ENCODE measurements at regions not wholly inside any gene's neighbourhood (a gene's known extent, or its start where the extent isn't known, plus 50 kb on each side); places are given as distances from the start of the nearest gene placed in this dataset.

GRCh38 chr10:89887406-89887805, 186.0 kb downstream of the KIF20B start:
- DNase-seq (ENCODE audit: low spot score): no peak

GRCh38 chr10:89887830-89888229, 186.4 kb downstream of the KIF20B start:
- peak; percentile 49 for DNase-seq (ENCODE audit: low spot score)

GRCh38 chr10:89888321-89889070, 187.1 kb downstream of the KIF20B start:
- peak; percentile 84 for DNase-seq (ENCODE audit: low spot score)

- peak; percentile 66 for DNase-seq (ENCODE audit: low spot score)
These were observed 188.2 kb downstream of the KIF20B start for GRCh38 chr10:89889606-89890005.

GRCh38 chr10:89891006-89891535, 189.7 kb downstream of the KIF20B start:
- no peak for DNase-seq (ENCODE audit: low spot score)

- no peak for DNase-seq (ENCODE audit: low spot score)
These were observed 192.7 kb downstream of the KIF20B start for GRCh38 chr10:89894051-89894450.

- no peak for DNase-seq (ENCODE audit: low spot score)
These were observed 199.2 kb downstream of the KIF20B start for GRCh38 chr10:89900554-89900953.

GRCh38 chr10:89901895-89902294, 200.5 kb downstream of the KIF20B start:
- no peak for DNase-seq (ENCODE audit: low spot score)

GRCh38 chr10:89904755-89905154, 203.4 kb downstream of the KIF20B start:
- DNase-seq (ENCODE audit: low spot score): no peak

GRCh38 chr10:89909752-89910151, 208.4 kb downstream of the KIF20B start:
- DNase-seq (ENCODE audit: low spot score): no peak

GRCh38 chr10:89915021-89915420, 213.6 kb downstream of the KIF20B start:
- DNase-seq (ENCODE audit: low spot score): no peak

- no peak for DNase-seq (ENCODE audit: low spot score)
These were observed 214.6 kb downstream of the KIF20B start for GRCh38 chr10:89915968-89916367.

- no peak for DNase-seq (ENCODE audit: low spot score)
These were observed 215.3 kb downstream of the KIF20B start for GRCh38 chr10:89916468-89917215.

GRCh38 chr10:89921403-89921802, 220.0 kb downstream of the KIF20B start:
- DNase-seq (ENCODE audit: low spot score): no peak

- no peak for DNase-seq (ENCODE audit: low spot score)
These were observed 222.3 kb downstream of the KIF20B start for GRCh38 chr10:89923661-89924060.

GRCh38 chr10:89924261-89924660, 222.9 kb downstream of the KIF20B start:
- DNase-seq (ENCODE audit: low spot score): no peak

GRCh38 chr10:89926736-89927135, 225.3 kb downstream of the KIF20B start:
- no peak for DNase-seq (ENCODE audit: low spot score)

GRCh38 chr10:89929282-89930026, 228.1 kb downstream of the KIF20B start:
- no peak for DNase-seq (ENCODE audit: low spot score)

- DNase-seq (ENCODE audit: low spot score): no peak
These were observed 236.1 kb downstream of the KIF20B start for GRCh38 chr10:89937494-89937893.

- DNase-seq (ENCODE audit: low spot score): no peak
These were observed 238.7 kb downstream of the KIF20B start for GRCh38 chr10:89940076-89940475.

- DNase-seq (ENCODE audit: low spot score): no peak
These were observed 240.8 kb downstream of the KIF20B start for GRCh38 chr10:89942217-89942616.

GRCh38 chr10:89944138-89944537, 242.7 kb downstream of the KIF20B start:
- DNase-seq (ENCODE audit: low spot score): no peak

All from pons (tissue), 1 donor.